ENCODE measurements at regions not wholly inside any gene's neighbourhood (a gene's known extent, or its start where the extent isn't known, plus 50 kb on each side); places are given as distances from the start of the nearest gene placed in this dataset.
A peak's percentile ranks its signal among the peaks of the same experiment; 100 is the strongest.

- 27 to 40% methylated on average over 8 of the region's 8 CpGs for WGBS, 2 donors (ENCODE audit: low coverage in 1 of 2)
- ATAC-seq, result peak; percentile 84
These were observed 172.8 kb upstream of the DCN start for GRCh38 chr12:91355150-91356006.

DNA sequence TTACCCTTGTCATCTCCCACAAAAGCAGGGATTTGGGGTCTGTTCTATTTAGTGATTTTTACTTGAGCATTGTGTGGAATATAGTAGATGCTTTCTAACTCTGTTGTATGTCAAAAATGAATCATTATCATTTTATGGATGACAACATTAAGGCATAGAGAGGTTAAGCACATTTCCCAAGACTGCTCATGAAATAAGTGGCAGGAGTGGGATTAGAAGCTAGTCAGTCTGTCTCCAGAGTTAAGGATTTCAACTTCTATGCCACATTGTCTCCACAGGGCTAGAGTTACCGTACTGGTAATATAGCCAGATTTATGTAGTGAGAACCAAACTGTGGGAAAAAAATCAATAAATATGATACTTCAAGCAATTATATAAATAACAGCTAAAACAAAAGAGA lies 170.6 kb upstream of the DCN start:
- 88 to 100% methylated on average over 1 of the region's 1 CpG for WGBS, 2 donors (ENCODE audit: low coverage in 1 of 2)
- Histone ChIP-seq H3K27ac (no peak overlapping the region), H3K9me3 (no peaks in the 10 kb centered on the region), H3K4me1 (peaks cover 0 to 5% (median 0%) of the 10 kb centered on the region in 3 donors), H3K36me3 (no peaks in the 10 kb centered on the region), H3K27me3 (no peaks in the 10 kb centered on the region), H3K4me3 (no peak overlapping the region)
- no peak for TF ChIP-seq POLR2A (IDR thresholded peaks at IDR 0.05)
- TF ChIP-seq EP300 (IDR thresholded peaks at IDR 0.05), result no peak
- TF ChIP-seq POLR2AphosphoS5 (IDR thresholded peaks at IDR 0.05), result no peak
- TF ChIP-seq, protein P1, sequence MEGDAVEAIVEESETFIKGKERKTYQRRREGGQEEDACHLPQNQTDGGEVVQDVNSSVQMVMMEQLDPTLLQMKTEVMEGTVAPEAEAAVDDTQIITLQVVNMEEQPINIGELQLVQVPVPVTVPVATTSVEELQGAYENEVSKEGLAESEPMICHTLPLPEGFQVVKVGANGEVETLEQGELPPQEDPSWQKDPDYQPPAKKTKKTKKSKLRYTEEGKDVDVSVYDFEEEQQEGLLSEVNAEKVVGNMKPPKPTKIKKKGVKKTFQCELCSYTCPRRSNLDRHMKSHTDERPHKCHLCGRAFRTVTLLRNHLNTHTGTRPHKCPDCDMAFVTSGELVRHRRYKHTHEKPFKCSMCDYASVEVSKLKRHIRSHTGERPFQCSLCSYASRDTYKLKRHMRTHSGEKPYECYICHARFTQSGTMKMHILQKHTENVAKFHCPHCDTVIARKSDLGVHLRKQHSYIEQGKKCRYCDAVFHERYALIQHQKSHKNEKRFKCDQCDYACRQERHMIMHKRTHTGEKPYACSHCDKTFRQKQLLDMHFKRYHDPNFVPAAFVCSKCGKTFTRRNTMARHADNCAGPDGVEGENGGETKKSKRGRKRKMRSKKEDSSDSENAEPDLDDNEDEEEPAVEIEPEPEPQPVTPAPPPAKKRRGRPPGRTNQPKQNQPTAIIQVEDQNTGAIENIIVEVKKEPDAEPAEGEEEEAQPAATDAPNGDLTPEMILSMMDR (IDR thresholded peaks at IDR 0.05), result no peak
- ATAC-seq, result no peak

More at GRCh38 chr12:91355150-91356006, 172.8 kb upstream of the DCN start:
- Histone ChIP-seq H3K4me1 (no peaks in the 10 kb centered on the region), H3K27ac (no peak overlapping the region), H3K27me3 (no peaks in the 10 kb centered on the region), H3K4me3 (no peak overlapping the region), H3K36me3 (no peaks in the 10 kb centered on the region), H3K9me3 (no peaks in the 10 kb centered on the region)
- TF ChIP-seq, protein P1 (IDR thresholded peaks at IDR 0.05), result peak; percentile 68 to 88 (median 83)
- no peak for TF ChIP-seq POLR2A (IDR thresholded peaks at IDR 0.05)

DNA sequence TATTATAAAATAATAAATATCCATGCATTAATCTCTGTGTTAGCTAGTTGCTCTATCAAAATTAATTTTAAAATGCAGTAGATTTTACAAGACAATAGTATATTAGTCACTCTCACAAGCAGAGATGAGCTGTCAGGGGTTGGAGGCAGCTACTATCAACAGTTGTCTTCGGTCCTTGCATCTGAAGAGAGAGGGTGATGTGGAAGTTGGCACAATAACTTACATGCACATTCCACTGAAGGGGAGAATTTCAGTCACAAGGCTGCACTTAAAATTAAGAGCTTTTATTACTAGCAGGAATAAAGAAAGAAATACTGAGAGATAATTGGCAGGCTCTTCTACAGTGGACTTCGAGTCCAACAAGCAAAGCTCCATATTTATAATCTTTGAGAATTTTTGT lies 166.9 kb upstream of the DCN start:
- no peak for TF ChIP-seq EP300 (IDR thresholded peaks at IDR 0.05)
- TF ChIP-seq POLR2A (IDR thresholded peaks at IDR 0.05), result no peak
- TF ChIP-seq POLR2AphosphoS5 (IDR thresholded peaks at IDR 0.05), result no peak
- TF ChIP-seq, protein P1 (IDR thresholded peaks at IDR 0.05), result no peak
- Histone ChIP-seq H3K27me3 (no peaks in the 10 kb centered on the region), H3K27ac (no peak overlapping the region), H3K36me3 (no peaks in the 10 kb centered on the region), H3K4me3 (no peak overlapping the region), H3K9me3 (no peaks in the 10 kb centered on the region), H3K4me1 (peaks cover 0 to 18% (median 0%) of the 10 kb centered on the region in 3 donors)
- WGBS, 2 donors (ENCODE audit: low coverage in 1 of 2), result 19 to 21% methylated on average over 2 of the region's 2 CpGs
- ATAC-seq, result no peak

GRCh38 chr12:91347481-91348214 lies 165.0 kb upstream of the DCN start:
- peaks cover 0 to 18% (median 0%) of the 10 kb centered on the region in 3 donors for H3K4me1 ChIP-seq
- TF ChIP-seq, protein P1 (IDR thresholded peaks at IDR 0.05), result no peak
- TF ChIP-seq EP300 (IDR thresholded peaks at IDR 0.05) (no peak), POLR2A (IDR thresholded peaks at IDR 0.05) (no peak), POLR2AphosphoS5 (IDR thresholded peaks at IDR 0.05) (no peak)
- H3K27me3 ChIP-seq, result no peaks in the 10 kb centered on the region
- peak overlapping the region in 1 of 4 donors; percentile 5 for H3K27ac ChIP-seq
- no peaks in the 10 kb centered on the region for H3K9me3 ChIP-seq
- WGBS, 2 donors (ENCODE audit: low coverage in 1 of 2), result 64 to 81% methylated on average over 3 of the region's 3 CpGs
- H3K4me3 ChIP-seq, result no peak overlapping the region
- no peaks in the 10 kb centered on the region for H3K36me3 ChIP-seq
- ATAC-seq, result no peak
